ENCODE measurements at regions not wholly inside any gene's neighbourhood (a gene's known extent, or its start where the extent isn't known, plus 50 kb on each side); places are given as distances from the start of the nearest gene placed in this dataset.

DNA sequence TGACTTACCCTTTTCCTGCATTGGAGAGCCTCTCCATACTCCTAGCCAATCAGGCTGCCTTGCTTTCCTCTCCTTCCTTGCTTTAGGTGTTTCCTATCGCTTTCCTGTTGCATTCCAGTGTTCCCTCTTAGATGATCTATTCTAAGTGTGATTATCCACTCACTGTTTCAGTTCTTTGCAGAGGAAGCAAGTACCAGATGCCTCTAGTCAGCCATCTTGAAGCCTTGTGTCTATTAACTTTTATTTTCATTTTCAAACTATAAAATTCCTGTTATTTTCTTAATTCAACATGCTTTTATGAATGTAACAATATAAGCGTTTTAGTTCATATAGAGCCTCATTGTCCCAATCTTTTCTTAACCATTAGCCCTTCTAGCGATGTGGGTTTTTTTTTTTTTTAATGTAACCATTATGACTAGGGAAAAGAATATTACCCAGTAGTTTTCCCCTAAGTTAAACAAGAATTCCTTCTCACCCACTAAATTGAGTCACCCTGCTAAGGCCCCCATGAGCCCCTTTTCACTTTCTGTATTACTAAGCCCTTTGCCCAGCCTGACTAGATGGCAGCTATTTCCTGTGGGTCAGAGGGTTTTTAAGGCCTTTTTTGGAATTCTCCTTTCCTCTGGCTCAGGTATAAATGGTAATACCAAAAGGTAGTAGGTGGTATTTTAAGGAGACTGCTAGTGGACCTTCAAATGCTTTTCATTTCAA is 229.4 kb upstream of the CTNNB1 start:
- Histone ChIP-seq H3K79me2 (ENCODE audit: low read depth) (no peaks in the 10 kb centered on the region), H3K4me1 (no peaks in the 10 kb centered on the region), H3K36me3 (no peaks in the 10 kb centered on the region), H3K4me3 (no peak overlapping the region), H3K4me2 (no peak overlapping the region), H2AFZ (replicated peaks) (no peak overlapping the region), H3K27me3 (no peaks in the 10 kb centered on the region), H3K9ac (no peak overlapping the region), H3K27ac (no peak overlapping the region), H3K9me3 (ENCODE audit: low read depth) (no peaks in the 10 kb centered on the region), H4K20me1 (ENCODE audit: low read depth) (no peaks in the 10 kb centered on the region), H3F3A (ENCODE audit: low read depth) (no peaks in the 10 kb centered on the region)
- peaks cover 6% of the 10 kb centered on the region for H3K9me3 Mint-ChIP-seq
- no peak overlapping the region for H3K27ac Mint-ChIP-seq
- no peak overlapping the region for H3K4me3 Mint-ChIP-seq
- TF ChIP-seq, protein P1, sequence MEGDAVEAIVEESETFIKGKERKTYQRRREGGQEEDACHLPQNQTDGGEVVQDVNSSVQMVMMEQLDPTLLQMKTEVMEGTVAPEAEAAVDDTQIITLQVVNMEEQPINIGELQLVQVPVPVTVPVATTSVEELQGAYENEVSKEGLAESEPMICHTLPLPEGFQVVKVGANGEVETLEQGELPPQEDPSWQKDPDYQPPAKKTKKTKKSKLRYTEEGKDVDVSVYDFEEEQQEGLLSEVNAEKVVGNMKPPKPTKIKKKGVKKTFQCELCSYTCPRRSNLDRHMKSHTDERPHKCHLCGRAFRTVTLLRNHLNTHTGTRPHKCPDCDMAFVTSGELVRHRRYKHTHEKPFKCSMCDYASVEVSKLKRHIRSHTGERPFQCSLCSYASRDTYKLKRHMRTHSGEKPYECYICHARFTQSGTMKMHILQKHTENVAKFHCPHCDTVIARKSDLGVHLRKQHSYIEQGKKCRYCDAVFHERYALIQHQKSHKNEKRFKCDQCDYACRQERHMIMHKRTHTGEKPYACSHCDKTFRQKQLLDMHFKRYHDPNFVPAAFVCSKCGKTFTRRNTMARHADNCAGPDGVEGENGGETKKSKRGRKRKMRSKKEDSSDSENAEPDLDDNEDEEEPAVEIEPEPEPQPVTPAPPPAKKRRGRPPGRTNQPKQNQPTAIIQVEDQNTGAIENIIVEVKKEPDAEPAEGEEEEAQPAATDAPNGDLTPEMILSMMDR (IDR thresholded peaks at IDR 0.05), result no peak
- TF ChIP-seq EZH2phosphoT487 (IDR thresholded peaks at IDR 0.05) (no peak), EZH2 (IDR thresholded peaks at IDR 0.05) (no peak)
- no peaks in the 10 kb centered on the region for H3K27me3 Mint-ChIP-seq (ENCODE audit: insufficient read depth, low read depth)
- H3K36me3 Mint-ChIP-seq, result no peaks in the 10 kb centered on the region
- no peak for DNase-seq (ENCODE audit: low spot score)
- peaks cover 6% of the 10 kb centered on the region for H3K4me1 Mint-ChIP-seq

DNA sequence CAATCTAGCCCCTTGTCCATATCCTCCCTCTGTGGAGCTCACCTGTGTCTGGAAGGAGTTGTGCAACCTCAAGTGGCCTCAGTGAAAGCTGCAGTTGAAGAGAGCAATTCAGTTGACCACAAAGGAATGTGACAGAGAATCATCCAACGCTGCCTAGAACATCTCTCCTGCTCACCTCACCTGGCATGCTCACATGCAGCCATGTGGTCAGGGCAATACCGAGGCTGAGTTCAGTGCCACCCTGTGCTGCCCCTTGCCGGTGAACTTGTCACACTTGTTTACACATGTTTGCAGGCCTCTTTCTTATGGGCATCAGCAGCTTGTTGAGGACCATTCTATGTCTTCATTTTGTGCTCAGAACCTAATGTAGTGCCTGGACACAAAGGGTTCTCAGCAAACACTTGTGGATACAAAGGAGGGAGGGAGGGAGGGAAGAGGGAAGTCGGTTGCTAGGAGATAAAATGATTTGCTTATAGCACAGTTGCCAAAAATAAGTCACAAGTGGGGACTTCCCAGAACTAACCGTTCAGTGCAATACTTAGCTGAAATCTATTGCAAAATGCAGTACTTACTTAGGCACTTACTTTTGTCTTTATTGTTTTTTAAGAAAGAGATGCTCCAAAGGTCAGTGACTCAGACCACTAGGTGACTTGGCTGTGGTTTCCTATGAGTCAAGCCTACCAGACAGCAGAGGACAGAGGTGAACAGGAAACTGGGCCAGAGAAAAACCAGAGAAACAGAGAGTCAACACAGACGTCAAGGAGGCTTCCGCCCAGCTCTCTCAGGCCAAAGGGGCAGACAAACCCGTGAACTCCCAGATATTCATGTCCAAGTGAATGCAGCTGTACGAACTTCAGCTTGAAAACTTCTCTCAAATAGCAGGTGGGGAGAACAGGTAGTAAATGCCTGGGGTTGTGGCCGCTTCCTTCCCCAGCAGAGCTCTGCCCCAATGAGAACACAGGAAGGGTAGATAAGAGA is 227.8 kb upstream of the CTNNB1 start:
- Histone ChIP-seq H4K20me1 (ENCODE audit: low read depth) (no peaks in the 10 kb centered on the region), H2AFZ (replicated peaks) (no peak overlapping the region), H3K27ac (no peak overlapping the region), H3K4me3 (no peak overlapping the region), H3K4me2 (no peak overlapping the region), H3K27me3 (no peaks in the 10 kb centered on the region), H3K9me3 (ENCODE audit: low read depth) (no peaks in the 10 kb centered on the region), H3K4me1 (no peaks in the 10 kb centered on the region), H3K9ac (no peak overlapping the region), H3F3A (ENCODE audit: low read depth) (no peaks in the 10 kb centered on the region), H3K36me3 (no peaks in the 10 kb centered on the region), H3K79me2 (ENCODE audit: low read depth) (no peaks in the 10 kb centered on the region)
- Mint-ChIP-seq H3K4me1 (peaks cover 15% of the 10 kb centered on the region), H3K9me3 (peaks cover under 1% of the 10 kb centered on the region), H3K27me3 (ENCODE audit: insufficient read depth, low read depth) (no peaks in the 10 kb centered on the region), H3K4me3 (no peak overlapping the region), H3K36me3 (no peaks in the 10 kb centered on the region), H3K27ac (no peak overlapping the region)
- no peak for DNase-seq (ENCODE audit: low spot score)
- TF ChIP-seq, protein P1 (IDR thresholded peaks at IDR 0.05), result no peak
- TF ChIP-seq EZH2 (IDR thresholded peaks at IDR 0.05) (no peak), EZH2phosphoT487 (IDR thresholded peaks at IDR 0.05) (no peak)

DNA sequence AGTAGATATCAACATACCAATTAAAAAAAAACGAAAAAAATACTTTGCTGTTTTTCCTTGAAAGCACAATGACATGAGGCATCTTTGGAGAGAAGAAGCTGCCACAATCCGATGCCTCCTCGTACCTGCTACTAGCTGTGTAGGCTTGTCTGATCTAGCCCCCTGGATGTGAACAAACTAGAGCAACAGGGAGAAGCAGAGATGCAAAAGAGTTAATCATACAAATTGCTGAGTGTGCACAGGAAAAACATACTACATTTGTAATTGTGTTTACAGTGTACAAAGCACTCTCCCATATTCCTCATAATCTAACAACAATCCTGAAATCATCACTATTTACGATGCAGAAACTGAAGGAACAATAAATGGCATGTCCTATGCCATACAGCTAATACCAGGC is 227.0 kb upstream of the CTNNB1 start:
- Histone ChIP-seq H4K20me1 (ENCODE audit: low read depth) (no peaks in the 10 kb centered on the region), H3K79me2 (ENCODE audit: low read depth) (no peaks in the 10 kb centered on the region)
- no peak overlapping the region for H3K27ac Mint-ChIP-seq

More for the DNA sequence above, 227.0 kb upstream of the CTNNB1 start:
- Histone ChIP-seq H3K9ac (no peak overlapping the region), H2AFZ (replicated peaks) (no peak overlapping the region), H3K36me3 (no peaks in the 10 kb centered on the region), H3K4me1 (no peaks in the 10 kb centered on the region), H3F3A (ENCODE audit: low read depth) (no peaks in the 10 kb centered on the region), H3K27me3 (no peaks in the 10 kb centered on the region), H3K27ac (no peak overlapping the region), H3K4me3 (no peak overlapping the region), H3K4me2 (no peak overlapping the region), H3K9me3 (ENCODE audit: low read depth) (no peaks in the 10 kb centered on the region)
- no peak for DNase-seq (ENCODE audit: low spot score)
- TF ChIP-seq, protein P1 (IDR thresholded peaks at IDR 0.05), result no peak
- TF ChIP-seq EZH2phosphoT487 (IDR thresholded peaks at IDR 0.05), result no peak
- no peak for TF ChIP-seq EZH2 (IDR thresholded peaks at IDR 0.05)
- Mint-ChIP-seq H3K36me3 (no peaks in the 10 kb centered on the region), H3K27me3 (ENCODE audit: insufficient read depth, low read depth) (no peaks in the 10 kb centered on the region), H3K4me3 (no peak overlapping the region), H3K9me3 (no peaks in the 10 kb centered on the region), H3K4me1 (peaks cover 15% of the 10 kb centered on the region)

Measured in neural progenitor cell (in vitro differentiated cells).